ENCODE measurements at regions not wholly inside any gene's neighbourhood (a gene's known extent, or its start where the extent isn't known, plus 50 kb on each side); places are given as distances from the start of the nearest gene placed in this dataset.

- Histone ChIP-seq H3K27me3 (peaks cover 18% of the 10 kb centered on the region), H3K4me1 (no peaks in the 10 kb centered on the region), H3K27ac (no peak overlapping the region), H3K9me3 (no peaks in the 10 kb centered on the region), H3K36me3 (no peaks in the 10 kb centered on the region), H3K4me3 (no peak overlapping the region)
- ATAC-seq: no peak
- 56 to 76% methylated on average over 11 to 14 of the region's 16 CpGs for WGBS, 2 donors (ENCODE audit: low coverage in 1 of 2)
- TF ChIP-seq CTCF (IDR thresholded peaks at IDR 0.05) (no peak), POLR2AphosphoS5 (IDR thresholded peaks at IDR 0.05) (no peak), POLR2A (IDR thresholded peaks at IDR 0.05) (no peak), EP300 (IDR thresholded peaks at IDR 0.05) (no peak)
Observed at GRCh38 chr10:2143213-2143835, 406.0 kb upstream of the ADARB2 start.

- Histone ChIP-seq H3K9me3 (no peaks in the 10 kb centered on the region), H3K4me1 (no peaks in the 10 kb centered on the region), H3K4me3 (no peak overlapping the region), H3K36me3 (no peaks in the 10 kb centered on the region), H3K27ac (no peak overlapping the region), H3K27me3 (no peaks in the 10 kb centered on the region)
- 15 to 40% methylated on average over 1 of the region's 1 CpG for WGBS, 2 donors (ENCODE audit: low coverage in 1 of 2)
- no peak for ATAC-seq
- TF ChIP-seq POLR2AphosphoS5 (IDR thresholded peaks at IDR 0.05): no peak
- TF ChIP-seq EP300 (IDR thresholded peaks at IDR 0.05): no peak
- no peak for TF ChIP-seq POLR2A (IDR thresholded peaks at IDR 0.05)
- TF ChIP-seq CTCF (IDR thresholded peaks at IDR 0.05): no peak
Observed at GRCh38 chr10:2139746-2140145, 402.4 kb upstream of the ADARB2 start.

- Histone ChIP-seq H3K27me3 (no peaks in the 10 kb centered on the region), H3K4me3 (no peak overlapping the region), H3K27ac (no peak overlapping the region), H3K4me1 (no peaks in the 10 kb centered on the region), H3K9me3 (no peaks in the 10 kb centered on the region), H3K36me3 (no peaks in the 10 kb centered on the region)
- no peak for TF ChIP-seq POLR2AphosphoS5 (IDR thresholded peaks at IDR 0.05)
- TF ChIP-seq CTCF (IDR thresholded peaks at IDR 0.05): no peak
- no peak for TF ChIP-seq POLR2A (IDR thresholded peaks at IDR 0.05)
- no peak for TF ChIP-seq EP300 (IDR thresholded peaks at IDR 0.05)
- WGBS, 2 donors (ENCODE audit: low coverage in 1 of 2): 68 to 88% methylated on average over 4 of the region's 4 CpGs
- no peak for ATAC-seq
Observed at GRCh38 chr10:2137549-2138174, 400.3 kb upstream of the ADARB2 start.

- H3K4me1 ChIP-seq: no peaks in the 10 kb centered on the region
- no peaks in the 10 kb centered on the region for H3K9me3 ChIP-seq
- H3K36me3 ChIP-seq: no peaks in the 10 kb centered on the region
- peaks cover 1% of the 10 kb centered on the region for H3K27me3 ChIP-seq
- ATAC-seq: no peak
- TF ChIP-seq EP300 (IDR thresholded peaks at IDR 0.05) (no peak), CTCF (IDR thresholded peaks at IDR 0.05) (no peak), POLR2A (IDR thresholded peaks at IDR 0.05) (no peak), POLR2AphosphoS5 (IDR thresholded peaks at IDR 0.05) (no peak)
- H3K27ac ChIP-seq: no peak overlapping the region
- H3K4me3 ChIP-seq: no peak overlapping the region
- WGBS, 2 donors (ENCODE audit: low coverage in 1 of 2): 72 to 88% methylated on average over 4 to 10 of the region's 10 CpGs
Observed at GRCh38 chr10:2130705-2131305, 393.5 kb upstream of the ADARB2 start.

- no peak overlapping the region for H3K27ac ChIP-seq
- no peaks in the 10 kb centered on the region for H3K4me1 ChIP-seq
- TF ChIP-seq POLR2A (IDR thresholded peaks at IDR 0.05) (no peak), POLR2AphosphoS5 (IDR thresholded peaks at IDR 0.05) (no peak), CTCF (IDR thresholded peaks at IDR 0.05) (no peak), EP300 (IDR thresholded peaks at IDR 0.05) (no peak)
- no peaks in the 10 kb centered on the region for H3K9me3 ChIP-seq
- WGBS, 2 donors (ENCODE audit: low coverage in 1 of 2): 77 to 81% methylated on average over 2 to 3 of the region's 3 CpGs
- no peaks in the 10 kb centered on the region for H3K36me3 ChIP-seq
- no peak for ATAC-seq
- H3K27me3 ChIP-seq: peaks cover 6% of the 10 kb centered on the region
- no peak overlapping the region for H3K4me3 ChIP-seq
Observed at GRCh38 chr10:2128991-2129390, 391.7 kb upstream of the ADARB2 start.
